ENCODE measurements at regions not wholly inside any gene's neighbourhood (a gene's known extent, or its start where the extent isn't known, plus 50 kb on each side); places are given as distances from the start of the nearest gene placed in this dataset.

GRCh38 chr10:4748491-4749270 is 77.3 kb upstream of the AKR1E2 start:
- 74 to 81% methylated on average over 4 of the region's 4 CpGs for WGBS, 2 donors
- H3K9me3 ChIP-seq: no peaks in the 10 kb centered on the region
- no peak for DNase-seq
- H3K27ac ChIP-seq: no peak overlapping the region
- intact Hi-C loops (cut with DNase I; ENCODE audit: low total_unique reads): no loop called here
- no peaks in the 10 kb centered on the region for H3K36me3 ChIP-seq (ENCODE audit: low read depth, missing control alignments)
- no peak for TF ChIP-seq CTCF (IDR thresholded peaks at IDR 0.05)
- no peak for TF ChIP-seq POLR2A (IDR thresholded peaks at IDR 0.05)
- no peak overlapping the region for H3K4me3 ChIP-seq
- no peaks in the 10 kb centered on the region for H3K27me3 ChIP-seq
- no peaks in the 10 kb centered on the region for H3K4me1 ChIP-seq

DNA sequence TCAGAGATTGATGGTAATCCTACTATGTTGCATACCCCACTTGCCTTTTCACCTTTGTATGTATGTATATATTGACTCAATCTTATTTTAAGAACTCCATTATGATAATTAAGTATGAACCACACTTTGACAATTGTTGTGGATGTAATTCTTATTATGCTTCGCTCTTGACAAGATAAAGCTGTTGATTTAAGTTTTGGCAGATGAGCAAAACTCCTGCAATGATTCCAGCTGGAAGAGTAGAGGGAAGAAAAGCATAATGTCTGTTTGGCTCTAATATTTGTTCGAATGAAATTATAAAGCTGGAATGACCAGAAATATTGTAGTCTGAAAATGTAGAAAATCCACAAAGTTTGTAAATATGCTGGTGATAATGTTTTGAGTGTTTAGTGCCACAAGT is 83.8 kb upstream of the AKR1E2 start:
- Histone ChIP-seq H3K4me1 (no peaks in the 10 kb centered on the region), H3K9me3 (no peaks in the 10 kb centered on the region), H3K36me3 (ENCODE audit: low read depth, missing control alignments) (no peaks in the 10 kb centered on the region), H3K4me3 (no peak overlapping the region), H3K27me3 (no peaks in the 10 kb centered on the region), H3K27ac (no peak overlapping the region)
- DNase-seq: no peak
- intact Hi-C loops (cut with DNase I; ENCODE audit: low total_unique reads): no loop called here
- WGBS, 2 donors: 54 to 57% methylated on average over 2 of the region's 2 CpGs
- TF ChIP-seq CTCF (IDR thresholded peaks at IDR 0.05) (no peak), POLR2A (IDR thresholded peaks at IDR 0.05) (no peak)

DNA sequence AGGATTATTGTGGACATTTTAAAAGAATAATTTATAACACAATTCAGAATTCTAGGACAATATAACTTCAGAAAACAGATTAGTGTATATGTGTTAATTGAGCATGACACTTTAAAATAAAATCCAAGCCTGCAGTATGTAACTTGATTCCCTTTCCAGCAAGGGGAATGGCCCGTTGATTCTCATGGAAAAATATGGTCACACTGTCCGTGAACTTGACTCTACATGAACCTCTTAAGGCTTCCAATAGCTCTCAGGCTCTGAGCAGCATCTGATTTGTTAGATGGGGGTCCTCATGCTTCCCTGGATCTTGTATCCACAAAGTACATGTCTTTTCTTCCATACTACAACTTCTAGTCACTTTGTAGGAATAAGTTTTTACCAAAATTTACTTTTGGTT is 85.5 kb upstream of the AKR1E2 start:
- Histone ChIP-seq H3K27me3 (no peaks in the 10 kb centered on the region), H3K4me3 (no peak overlapping the region), H3K9me3 (no peaks in the 10 kb centered on the region), H3K27ac (no peak overlapping the region), H3K36me3 (ENCODE audit: low read depth, missing control alignments) (no peaks in the 10 kb centered on the region), H3K4me1 (no peaks in the 10 kb centered on the region)
- intact Hi-C loops (cut with DNase I; ENCODE audit: low total_unique reads): no loop called here
- TF ChIP-seq CTCF (IDR thresholded peaks at IDR 0.05): no peak
- no peak for TF ChIP-seq POLR2A (IDR thresholded peaks at IDR 0.05)
- DNase-seq: no peak
- WGBS, 2 donors: 50 to 67% methylated on average over 2 of the region's 2 CpGs

- Histone ChIP-seq H3K36me3 (ENCODE audit: low read depth, missing control alignments) (no peaks in the 10 kb centered on the region), H3K27ac (no peak overlapping the region), H3K4me1 (no peaks in the 10 kb centered on the region), H3K27me3 (no peaks in the 10 kb centered on the region), H3K4me3 (no peak overlapping the region), H3K9me3 (no peaks in the 10 kb centered on the region)
- intact Hi-C loops (cut with DNase I; ENCODE audit: low total_unique reads): no loop called here
- 62 to 65% methylated on average over 5 of the region's 5 CpGs for WGBS, 2 donors
- TF ChIP-seq CTCF (IDR thresholded peaks at IDR 0.05): no peak
- no peak for TF ChIP-seq POLR2A (IDR thresholded peaks at IDR 0.05)
- DNase-seq: no peak
Observed at GRCh38 chr10:4736608-4737007, 89.4 kb upstream of the AKR1E2 start.

GRCh38 chr10:4736183-4736582 is 89.8 kb upstream of the AKR1E2 start:
- Histone ChIP-seq H3K4me1 (no peaks in the 10 kb centered on the region), H3K36me3 (ENCODE audit: low read depth, missing control alignments) (no peaks in the 10 kb centered on the region), H3K9me3 (no peaks in the 10 kb centered on the region), H3K4me3 (no peak overlapping the region), H3K27me3 (no peaks in the 10 kb centered on the region), H3K27ac (no peak overlapping the region)
- TF ChIP-seq POLR2A (IDR thresholded peaks at IDR 0.05) (no peak), CTCF (IDR thresholded peaks at IDR 0.05) (no peak)
- no peak for DNase-seq
- WGBS, 2 donors: 68 to 83% methylated on average over 7 of the region's 7 CpGs
- intact Hi-C loops (cut with DNase I; ENCODE audit: low total_unique reads): no loop called here

Data from testis (tissue), 2 donors.